A673 (cell line): ENCODE measurements at regions not wholly inside any gene's neighbourhood (a gene's known extent, or its start where the extent isn't known, plus 50 kb on each side); places are given as distances from the start of the nearest gene placed in this dataset.

Experiments used
- EZH2 ChIP-seq: fragments of 200-600 bp; sonication (generic); IDR thresholded peaks from 2 replicates; pipeline ENCODE4 v1.6.1; 2017; ENCODE audit warnings: borderline replicate concordance, low read depth, mild to moderate bottlenecking, mixed read lengths, antibody characterized with exemption, low read length; ENCODE audit not compliant: poor library complexity, severe bottlenecking
- TF ChIP-seq, protein P1 (sequence below): fragments of 300-800, 200-600 bp; sonication (generic); conservative IDR thresholded peaks from 2 replicates; pipeline ENCODE4 v1.5.1; 2017; ENCODE audit warnings: low read depth, mild to moderate bottlenecking, antibody characterized with exemption, low read length, moderate library complexity, mixed read lengths

GRCh38 chr20:28562510-28562898 is 2695.0 kb upstream of the DEFB115 start:
- TF ChIP-seq, protein P1, sequence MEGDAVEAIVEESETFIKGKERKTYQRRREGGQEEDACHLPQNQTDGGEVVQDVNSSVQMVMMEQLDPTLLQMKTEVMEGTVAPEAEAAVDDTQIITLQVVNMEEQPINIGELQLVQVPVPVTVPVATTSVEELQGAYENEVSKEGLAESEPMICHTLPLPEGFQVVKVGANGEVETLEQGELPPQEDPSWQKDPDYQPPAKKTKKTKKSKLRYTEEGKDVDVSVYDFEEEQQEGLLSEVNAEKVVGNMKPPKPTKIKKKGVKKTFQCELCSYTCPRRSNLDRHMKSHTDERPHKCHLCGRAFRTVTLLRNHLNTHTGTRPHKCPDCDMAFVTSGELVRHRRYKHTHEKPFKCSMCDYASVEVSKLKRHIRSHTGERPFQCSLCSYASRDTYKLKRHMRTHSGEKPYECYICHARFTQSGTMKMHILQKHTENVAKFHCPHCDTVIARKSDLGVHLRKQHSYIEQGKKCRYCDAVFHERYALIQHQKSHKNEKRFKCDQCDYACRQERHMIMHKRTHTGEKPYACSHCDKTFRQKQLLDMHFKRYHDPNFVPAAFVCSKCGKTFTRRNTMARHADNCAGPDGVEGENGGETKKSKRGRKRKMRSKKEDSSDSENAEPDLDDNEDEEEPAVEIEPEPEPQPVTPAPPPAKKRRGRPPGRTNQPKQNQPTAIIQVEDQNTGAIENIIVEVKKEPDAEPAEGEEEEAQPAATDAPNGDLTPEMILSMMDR: no peak
- TF ChIP-seq EZH2: no peak
